Natural killer cell (primary cell): ENCODE measurements at regions not wholly inside any gene's neighbourhood (a gene's known extent, or its start where the extent isn't known, plus 50 kb on each side); places are given as distances from the start of the nearest gene placed in this dataset.

Source experiments
- ATAC-seq, 3 donors: fragments of 150-1000 bp in 2 of 3; fragments of 200-7000 bp in 1 of 3; cut with Tn5 transposase; 1 replicate in 1 of 3; 2 replicates in 2 of 3; pipeline ENCODE4 v1.10.0; 2021; ENCODE audit warnings: mild to moderate bottlenecking in 2 of 3, moderate library complexity in 2 of 3
- DNase-seq, 2 donors: peaks; one replicate each; pipeline versions ENCODE4 v3.0.0 to v3.0.0-alpha.2; 2013 to 2021; ENCODE audit warnings: mixed read lengths in 1 of 2
- H3K27ac ChIP-seq: one replicate; pipeline ENCODE4 v1.5.1; 2013; ENCODE audit warnings: mild to moderate bottlenecking, low read length
- H3K27me3 ChIP-seq: one replicate; pipeline ENCODE4 v1.6.1; 2013; ENCODE audit warnings: low read length; ENCODE audit not compliant: control insufficient read depth, insufficient read depth
- H3K36me3 ChIP-seq: one replicate; pipeline ENCODE4 v1.6.1; 2013; ENCODE audit warnings: low read length; ENCODE audit not compliant: control insufficient read depth, insufficient read depth
- H3K4me1 ChIP-seq: one replicate; pipeline ENCODE4 v1.6.1; 2013; ENCODE audit warnings: low read length; ENCODE audit not compliant: control insufficient read depth, insufficient read depth
- H3K4me3 ChIP-seq: one replicate; pipeline ENCODE4 v1.5.1; 2013; ENCODE audit warnings: low read length
- H3K9me3 ChIP-seq: one replicate; pipeline ENCODE4 v1.6.1; 2013; ENCODE audit warnings: low read length; ENCODE audit not compliant: control insufficient read depth, insufficient read depth
- H3K27ac Mint-ChIP-seq, 2 donors: one replicate each; pipeline ENCODE4 v1.8.0; 2022; ENCODE audit warnings: mild to moderate bottlenecking in 2 of 2, mixed read lengths in 2 of 2, moderate library complexity in 1 of 2
- H3K27me3 Mint-ChIP-seq, 2 donors: one replicate each; pipeline ENCODE4 v1.8.0; 2022; ENCODE audit warnings: low read depth in 2 of 2, mixed read lengths in 2 of 2
- H3K36me3 Mint-ChIP-seq: one replicate; pipeline ENCODE4 v1.8.0; 2022; ENCODE audit warnings: mixed read lengths
- H3K4me1 Mint-ChIP-seq, 2 donors: one replicate each; pipeline ENCODE4 v1.8.0; 2022; ENCODE audit warnings: mixed read lengths in 2 of 2
- H3K4me3 Mint-ChIP-seq: one replicate; pipeline ENCODE4 v1.8.0; 2022; ENCODE audit warnings: mild to moderate bottlenecking, moderate library complexity, mixed read lengths
- H3K9me3 Mint-ChIP-seq, 2 donors: one replicate each; pipeline ENCODE4 v1.8.0; 2022; ENCODE audit warnings: mixed read lengths in 2 of 2
- WGBS: methylation state at CpG from one replicate; pipeline ENCODE4 v1.1.7; 2013; ENCODE audit warnings: missing lambda C conversion rate; ENCODE audit not compliant: insufficient coverage; 5-methylcytosine and 5-hydroxymethylcytosine counted together
- intact Hi-C: fragments of 100-400 bp; cut with micrococcal nuclease; formaldehyde crosslinking; loops from one replicate; pipeline ENCODE4 v1.14.2; 2022
- TF ChIP-seq, protein P1 (sequence below): fragments of 200-600 bp; IDR thresholded peaks from one replicate; pipeline ENCODE4 v1.8.0; 2022; ENCODE audit warnings: antibody characterized with exemption

DNA sequence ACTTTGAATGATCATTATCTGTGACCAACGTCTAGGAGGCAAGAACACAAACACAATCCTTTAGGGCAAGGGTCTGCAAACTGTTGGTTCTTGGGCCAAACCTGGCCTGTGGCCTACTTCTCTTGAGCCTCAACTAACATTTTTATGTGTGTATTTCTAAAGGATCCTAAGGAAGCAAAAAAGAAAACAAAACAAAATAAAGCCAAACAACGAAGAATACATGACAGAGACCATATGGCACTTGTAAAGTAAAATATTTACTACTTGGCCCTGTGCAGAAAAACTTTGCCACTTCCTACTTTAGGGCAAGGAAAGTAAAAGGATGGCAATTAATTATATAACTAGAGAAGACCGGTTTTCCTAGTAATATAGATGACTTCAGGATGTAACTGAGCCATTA lies 1056.2 kb downstream of the EPHA7 start:
- Mint-ChIP-seq H3K27ac (no peak overlapping the region), H3K4me3 (no peak overlapping the region), H3K4me1 (no peaks in the 10 kb centered on the region), H3K9me3 (peaks cover 4 to 6% of the 10 kb centered on the region in 2 donors), H3K27me3 (no peaks in the 10 kb centered on the region), H3K36me3 (no peaks in the 10 kb centered on the region)
- intact Hi-C loops = no loop called here
- no peak overlapping the region for H3K4me3 ChIP-seq
- no peak overlapping the region for H3K27ac ChIP-seq
- no peaks in the 10 kb centered on the region for H3K27me3 ChIP-seq
- no peaks in the 10 kb centered on the region for H3K4me1 ChIP-seq
- no peaks in the 10 kb centered on the region for H3K36me3 ChIP-seq
- DNase-seq = no peak
- TF ChIP-seq, protein P1, sequence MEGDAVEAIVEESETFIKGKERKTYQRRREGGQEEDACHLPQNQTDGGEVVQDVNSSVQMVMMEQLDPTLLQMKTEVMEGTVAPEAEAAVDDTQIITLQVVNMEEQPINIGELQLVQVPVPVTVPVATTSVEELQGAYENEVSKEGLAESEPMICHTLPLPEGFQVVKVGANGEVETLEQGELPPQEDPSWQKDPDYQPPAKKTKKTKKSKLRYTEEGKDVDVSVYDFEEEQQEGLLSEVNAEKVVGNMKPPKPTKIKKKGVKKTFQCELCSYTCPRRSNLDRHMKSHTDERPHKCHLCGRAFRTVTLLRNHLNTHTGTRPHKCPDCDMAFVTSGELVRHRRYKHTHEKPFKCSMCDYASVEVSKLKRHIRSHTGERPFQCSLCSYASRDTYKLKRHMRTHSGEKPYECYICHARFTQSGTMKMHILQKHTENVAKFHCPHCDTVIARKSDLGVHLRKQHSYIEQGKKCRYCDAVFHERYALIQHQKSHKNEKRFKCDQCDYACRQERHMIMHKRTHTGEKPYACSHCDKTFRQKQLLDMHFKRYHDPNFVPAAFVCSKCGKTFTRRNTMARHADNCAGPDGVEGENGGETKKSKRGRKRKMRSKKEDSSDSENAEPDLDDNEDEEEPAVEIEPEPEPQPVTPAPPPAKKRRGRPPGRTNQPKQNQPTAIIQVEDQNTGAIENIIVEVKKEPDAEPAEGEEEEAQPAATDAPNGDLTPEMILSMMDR = no peak
- no peaks in the 10 kb centered on the region for H3K9me3 ChIP-seq
- WGBS = 79% methylated on average over 2 of the region's 3 CpGs
- no peak for ATAC-seq

DNA sequence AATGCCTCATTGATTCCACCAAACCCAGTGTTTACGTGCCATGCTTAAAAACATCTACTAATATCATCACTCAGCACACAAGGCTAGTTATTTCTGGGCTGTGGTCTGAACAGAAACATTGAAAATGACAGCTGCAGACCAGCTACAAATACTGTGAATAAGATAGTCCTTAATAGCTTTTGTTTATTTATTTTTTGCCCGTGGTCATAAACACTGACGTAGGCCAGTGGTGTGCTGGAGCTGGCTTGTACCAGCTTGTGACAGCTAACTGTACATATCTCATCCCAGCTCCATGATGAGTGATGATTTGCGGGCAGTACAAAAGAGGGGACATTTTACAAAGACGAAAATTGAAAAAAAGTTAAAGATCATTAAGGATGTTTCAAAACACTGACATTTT lies 1057.0 kb downstream of the EPHA7 start:
- no peaks in the 10 kb centered on the region for H3K4me1 ChIP-seq
- ATAC-seq (no peak), DNase-seq (no peak)
- Mint-ChIP-seq H3K27ac (no peak overlapping the region), H3K4me3 (no peak overlapping the region), H3K4me1 (no peaks in the 10 kb centered on the region), H3K36me3 (no peaks in the 10 kb centered on the region), H3K9me3 (peaks cover 4 to 6% of the 10 kb centered on the region in 2 donors), H3K27me3 (no peaks in the 10 kb centered on the region)
- H3K27me3 ChIP-seq = no peaks in the 10 kb centered on the region
- no peaks in the 10 kb centered on the region for H3K36me3 ChIP-seq
- H3K9me3 ChIP-seq = no peaks in the 10 kb centered on the region
- TF ChIP-seq, protein P1 = no peak
- WGBS = 78% methylated on average over 3 of the region's 5 CpGs
- no peak overlapping the region for H3K27ac ChIP-seq
- intact Hi-C loops = no loop called here
- H3K4me3 ChIP-seq = no peak overlapping the region

DNA sequence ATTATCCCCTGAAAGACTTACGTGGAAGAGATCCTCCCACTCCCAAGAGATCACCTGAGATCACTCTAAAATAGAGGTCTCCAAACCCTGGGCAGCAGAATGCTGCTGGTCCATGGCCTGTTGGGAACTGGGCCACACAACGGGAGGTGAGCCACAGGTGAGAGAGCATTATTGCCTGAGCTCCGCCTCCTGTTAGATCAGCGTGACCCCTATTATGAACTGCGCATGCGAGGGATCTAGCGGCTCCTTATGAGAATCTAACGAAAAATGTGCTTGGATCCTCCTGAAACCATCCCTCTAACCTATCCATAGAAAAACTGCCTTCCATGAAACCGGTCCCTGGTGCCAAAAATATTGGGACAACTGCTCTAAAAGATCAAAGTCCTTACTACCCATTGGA lies 1057.4 kb downstream of the EPHA7 start:
- Histone ChIP-seq H3K27me3 (no peaks in the 10 kb centered on the region), H3K36me3 (no peaks in the 10 kb centered on the region), H3K9me3 (no peaks in the 10 kb centered on the region), H3K4me3 (no peak overlapping the region), H3K4me1 (no peaks in the 10 kb centered on the region), H3K27ac (no peak overlapping the region)
- ATAC-seq = no peak
- peaks cover 4 to 6% of the 10 kb centered on the region in 2 donors for H3K9me3 Mint-ChIP-seq
- DNase-seq = no peak
- intact Hi-C loops = no loop called here
- no peaks in the 10 kb centered on the region for H3K4me1 Mint-ChIP-seq
- TF ChIP-seq, protein P1 = no peak
- no peaks in the 10 kb centered on the region for H3K36me3 Mint-ChIP-seq
- H3K4me3 Mint-ChIP-seq = no peak overlapping the region
- no peak overlapping the region for H3K27ac Mint-ChIP-seq
- WGBS = 86% methylated on average over 9 of the region's 9 CpGs
- H3K27me3 Mint-ChIP-seq = no peaks in the 10 kb centered on the region

DNA sequence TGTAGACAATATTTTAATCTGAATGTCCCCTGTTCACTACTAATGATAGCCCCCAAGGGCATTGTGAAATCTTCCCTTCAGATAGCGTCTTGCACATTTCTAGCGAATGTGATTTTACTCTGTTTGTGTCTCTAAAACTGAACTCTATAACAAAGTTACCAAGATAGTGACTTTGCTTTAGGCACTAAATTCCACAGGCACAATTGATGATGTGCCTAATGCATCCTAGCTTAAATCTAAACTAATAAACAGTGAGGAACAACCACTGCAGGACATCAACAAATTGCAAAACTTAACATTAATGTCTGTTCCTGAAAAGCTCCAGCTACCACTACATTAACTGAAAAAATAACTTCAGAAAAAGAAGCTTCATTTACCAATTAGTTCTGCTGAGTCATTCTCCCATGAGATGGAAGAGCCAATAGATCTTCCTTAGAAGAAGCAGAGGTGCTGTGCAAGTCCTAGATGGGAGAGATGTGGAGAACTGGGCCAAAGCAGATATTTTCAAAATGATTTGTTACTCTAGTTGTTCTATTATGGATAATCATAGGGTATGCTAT lies 1065.0 kb downstream of the EPHA7 start:
- Histone ChIP-seq H3K27ac (no peak overlapping the region), H3K27me3 (no peaks in the 10 kb centered on the region), H3K36me3 (no peaks in the 10 kb centered on the region), H3K4me1 (no peaks in the 10 kb centered on the region), H3K9me3 (no peaks in the 10 kb centered on the region), H3K4me3 (no peak overlapping the region)
- intact Hi-C loops = no loop called here
- 97% methylated on average over 2 of the region's 2 CpGs for WGBS
- Mint-ChIP-seq H3K4me3 (no peak overlapping the region), H3K36me3 (no peaks in the 10 kb centered on the region), H3K9me3 (peaks cover 4 to 8% of the 10 kb centered on the region in 2 donors), H3K27me3 (no peaks in the 10 kb centered on the region), H3K4me1 (no peaks in the 10 kb centered on the region), H3K27ac (no peak overlapping the region)
- DNase-seq (no peak), ATAC-seq (no peak)
- TF ChIP-seq, protein P1 = no peak
